OCI-LY3 (cell line): ENCODE measurements at regions not wholly inside any gene's neighbourhood (a gene's known extent, or its start where the extent isn't known, plus 50 kb on each side); places are given as distances from the start of the nearest gene placed in this dataset.

Experiments
- H2AFZ ChIP-seq: fragments of 200-600, 300-600 bp; shearing (Covaris generic); 2 replicates; pipeline ENCODE4 v1.6.0; 2014; ENCODE audit warnings: antibody characterized with exemption, low read depth, low read length
- H3K27ac ChIP-seq: fragments of 200-600, 300-600 bp; sonication (generic); 2 replicates; pipeline ENCODE4 v1.5.1; 2014; ENCODE audit warnings: mild to moderate bottlenecking, low read length, moderate library complexity, mixed read lengths
- H3K27me3 ChIP-seq: fragments of 200-600, 300-600 bp; sonication (generic); 2 replicates; pipeline ENCODE4 v1.6.1; 2014; ENCODE audit warnings: low read depth, low read length, mixed read lengths
- H3K36me3 ChIP-seq: fragments of 200-600, 300-600 bp; sonication (generic); replicated peaks from 2 replicates; pipeline ENCODE3; 2014; ENCODE audit warnings: low read depth, low read length, mixed read lengths
- H3K4me1 ChIP-seq: fragments of 300-600, 200-600 bp; sonication (generic); 2 replicates; pipeline ENCODE4 v1.6.1; 2014; ENCODE audit warnings: low read length, mixed read lengths
- H3K4me2 ChIP-seq: fragments of 200-600, 300-600 bp; sonication (generic); 2 replicates; pipeline ENCODE4 v1.6.1; 2014; ENCODE audit warnings: low read length, mixed read lengths
- H3K4me3 ChIP-seq: fragments of 300-600, 200-600 bp; sonication (generic); 2 replicates; pipeline ENCODE4 v1.5.1; 2014; ENCODE audit warnings: antibody characterized with exemption, mild to moderate bottlenecking, low read length, moderate library complexity
- H3K79me2 ChIP-seq: fragments of 300-600, 200-600 bp; shearing (Covaris generic); 2 replicates; pipeline ENCODE4 v1.6.1; 2014; ENCODE audit warnings: mild to moderate bottlenecking, low read length, mixed read lengths
- H3K9ac ChIP-seq: fragments of 300-600, 200-600 bp; shearing (Covaris generic); 2 replicates; pipeline ENCODE4 v1.6.0; 2014; ENCODE audit warnings: mild to moderate bottlenecking, low read length, moderate library complexity
- H3K9me3 ChIP-seq: fragments of 200-600, 300-600 bp; shearing (Covaris generic); 2 replicates; pipeline ENCODE4 v1.6.1; 2014; ENCODE audit warnings: low read length, mixed read lengths; ENCODE audit not compliant: insufficient read depth
- H4K20me1 ChIP-seq: fragments of 200-600, 300-600 bp; sonication (generic); 2 replicates; pipeline ENCODE4 v1.6.1; 2016; ENCODE audit warnings: low read length, mixed read lengths; ENCODE audit not compliant: insufficient read depth
- CTCF ChIP-seq: fragments of 200-600, 300-600 bp; sonication (generic); IDR thresholded peaks from 2 replicates; pipeline ENCODE4 v1.5.1; 2014; ENCODE audit warnings: antibody characterized with exemption, low read length, low read depth
- EZH2phosphoT487 ChIP-seq: fragments of 200-600 bp; shearing (Covaris generic); IDR thresholded peaks from 2 replicates; pipeline ENCODE4 v1.6.1; 2018; ENCODE audit warnings: antibody characterized with exemption, mixed run types, low read depth

DNA sequence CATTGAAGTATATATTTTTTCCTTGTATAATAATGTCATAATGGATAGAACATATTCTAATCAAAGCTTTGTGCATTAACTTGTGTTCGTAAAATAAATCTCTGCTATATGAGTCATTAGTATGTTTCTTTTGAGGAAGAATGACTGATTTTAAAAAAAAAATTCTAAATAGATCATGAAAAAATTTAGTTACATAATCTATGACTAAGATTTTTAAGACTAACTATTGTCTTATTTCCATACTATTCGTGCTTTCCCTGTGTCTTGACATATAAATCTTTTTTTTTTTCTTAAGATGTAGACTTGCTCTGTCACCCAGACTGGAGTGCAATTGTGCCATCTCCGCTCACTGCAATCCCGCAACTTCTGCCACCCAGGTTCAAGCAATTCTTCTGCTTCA, 226.1 kb downstream of the DSEL start:
- Histone ChIP-seq H3K79me2 (no peaks in the 10 kb centered on the region), H3K27ac (no peak overlapping the region), H2AFZ (no peak overlapping the region), H3K36me3 (no peaks in the 10 kb centered on the region), H3K9ac (no peak overlapping the region), H3K4me3 (no peak overlapping the region), H3K27me3 (no peaks in the 10 kb centered on the region), H4K20me1 (no peaks in the 10 kb centered on the region), H3K9me3 (no peaks in the 10 kb centered on the region), H3K4me2 (no peak overlapping the region), H3K4me1 (no peaks in the 10 kb centered on the region)
- no peak for TF ChIP-seq CTCF
- TF ChIP-seq EZH2phosphoT487 = no peak

DNA sequence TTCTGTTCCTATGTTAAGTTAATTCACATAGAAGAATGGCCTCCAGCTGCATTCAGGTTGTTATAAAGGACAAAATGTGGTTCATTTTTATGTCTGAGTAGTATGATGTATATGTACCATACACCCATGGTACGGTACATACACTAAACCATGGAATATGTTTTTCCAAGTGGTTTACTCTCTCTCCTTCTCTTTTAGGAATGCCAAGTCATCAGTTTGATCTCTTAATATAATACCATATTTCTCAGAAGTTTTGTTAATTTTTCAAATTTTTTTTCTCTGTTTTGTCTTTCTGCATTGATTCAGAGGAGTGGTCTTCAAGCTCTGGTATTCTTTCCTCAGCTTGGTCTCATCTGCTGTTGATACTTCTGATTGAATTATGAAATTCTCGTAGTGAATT, 230.9 kb downstream of the DSEL start:
- Histone ChIP-seq H3K36me3 (no peaks in the 10 kb centered on the region), H3K79me2 (no peaks in the 10 kb centered on the region), H3K9me3 (no peaks in the 10 kb centered on the region), H3K27me3 (no peaks in the 10 kb centered on the region), H3K4me2 (no peak overlapping the region), H3K27ac (no peak overlapping the region), H4K20me1 (no peaks in the 10 kb centered on the region), H3K4me1 (no peaks in the 10 kb centered on the region), H2AFZ (no peak overlapping the region), H3K9ac (no peak overlapping the region), H3K4me3 (no peak overlapping the region)
- TF ChIP-seq EZH2phosphoT487 = no peak
- no peak for TF ChIP-seq CTCF

GRCh38 chr18:67282796-67283195, 233.7 kb downstream of the DSEL start:
- no peak overlapping the region for H3K4me2 ChIP-seq
- no peaks in the 10 kb centered on the region for H3K36me3 ChIP-seq
- no peaks in the 10 kb centered on the region for H4K20me1 ChIP-seq
- TF ChIP-seq EZH2phosphoT487 = no peak
- no peak for TF ChIP-seq CTCF
- no peaks in the 10 kb centered on the region for H3K27me3 ChIP-seq
- H3K79me2 ChIP-seq = no peaks in the 10 kb centered on the region
- no peak overlapping the region for H2AFZ ChIP-seq
- H3K27ac ChIP-seq = no peak overlapping the region
- no peak overlapping the region for H3K9ac ChIP-seq
- H3K9me3 ChIP-seq = no peaks in the 10 kb centered on the region
- H3K4me3 ChIP-seq = no peak overlapping the region
- no peaks in the 10 kb centered on the region for H3K4me1 ChIP-seq

DNA sequence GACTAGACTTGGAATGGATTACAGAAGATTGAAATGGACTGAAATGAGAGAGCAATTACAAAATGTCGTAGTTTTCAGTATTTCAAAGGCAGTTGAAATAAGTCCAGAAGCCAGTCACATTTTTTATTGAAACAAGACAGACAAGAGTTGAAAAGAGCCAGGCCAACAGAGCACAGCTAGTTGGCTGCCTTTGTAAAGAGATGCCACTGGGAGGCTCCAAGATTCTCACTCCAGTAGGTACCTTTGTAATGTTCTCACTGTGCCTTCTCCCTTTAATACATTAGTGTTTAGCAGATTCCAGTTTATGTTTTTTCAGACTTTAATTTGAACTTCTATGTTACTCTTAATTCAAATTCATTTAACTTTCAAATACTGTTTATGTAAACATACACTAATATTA, 234.8 kb downstream of the DSEL start:
- Histone ChIP-seq H3K9me3 (no peaks in the 10 kb centered on the region), H4K20me1 (no peaks in the 10 kb centered on the region), H3K4me1 (no peaks in the 10 kb centered on the region), H2AFZ (no peak overlapping the region), H3K4me2 (no peak overlapping the region), H3K27me3 (no peaks in the 10 kb centered on the region), H3K36me3 (no peaks in the 10 kb centered on the region), H3K27ac (no peak overlapping the region), H3K4me3 (no peak overlapping the region), H3K9ac (no peak overlapping the region), H3K79me2 (no peaks in the 10 kb centered on the region)
- TF ChIP-seq EZH2phosphoT487 (no peak), CTCF (no peak)
